WI38 (cell line): ENCODE measurements at regions not wholly inside any gene's neighbourhood (a gene's known extent, or its start where the extent isn't known, plus 50 kb on each side); places are given as distances from the start of the nearest gene placed in this dataset.

Source experiments
- H3K4me3 ChIP-seq: 2 replicates; pipeline ENCODE4 v1.5.1; 2011; ENCODE audit warnings: low read depth, mild to moderate bottlenecking, control low read depth, low read length
- CTCF ChIP-seq: IDR thresholded peaks from 2 replicates; pipeline ENCODE4 v1.5.1; 2012; ENCODE audit warnings: low read depth, mild to moderate bottlenecking, control low read depth, low read length

DNA sequence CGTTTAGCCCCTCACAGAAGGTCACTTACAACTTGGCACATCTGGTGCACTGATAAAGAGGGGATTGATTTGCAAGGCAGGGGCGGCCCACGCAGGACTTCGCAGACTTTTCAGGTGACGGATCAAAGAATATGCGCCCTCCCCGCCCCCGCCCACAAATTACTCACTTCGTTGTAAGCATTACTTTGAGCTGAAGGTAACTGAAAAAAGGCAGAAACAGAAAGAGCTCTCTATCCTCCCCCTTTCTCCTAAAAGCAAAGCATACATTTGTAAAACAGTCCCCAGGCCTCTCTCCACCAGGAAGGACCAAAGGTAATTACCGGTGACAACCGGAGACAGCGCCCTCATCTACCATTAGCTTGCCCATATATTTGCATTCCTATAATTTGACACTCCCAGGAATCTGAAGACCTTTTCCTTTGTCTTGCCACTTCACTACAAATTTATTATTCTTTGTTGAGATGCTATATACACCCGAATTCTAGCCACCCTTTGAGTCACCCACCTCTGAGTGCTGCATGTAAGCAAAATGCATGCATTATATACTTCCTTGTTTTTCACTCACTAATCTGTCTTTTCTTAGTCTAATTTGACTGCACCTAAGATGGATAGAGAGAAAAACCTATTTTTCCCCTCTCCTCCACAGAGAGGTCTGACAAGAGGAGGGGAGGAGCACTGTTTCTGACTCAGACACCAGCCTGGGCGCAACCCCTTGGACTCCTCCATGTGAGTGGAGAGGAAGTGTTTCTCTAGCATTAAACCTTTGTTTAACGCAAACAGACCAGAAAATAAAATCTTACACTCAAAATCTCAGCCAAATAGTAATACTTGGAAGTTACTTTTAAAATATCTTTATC, 74.7 kb upstream of the SPIN1 start:
- H3K4me3 ChIP-seq = no peak overlapping the region
- TF ChIP-seq CTCF = no peak

DNA sequence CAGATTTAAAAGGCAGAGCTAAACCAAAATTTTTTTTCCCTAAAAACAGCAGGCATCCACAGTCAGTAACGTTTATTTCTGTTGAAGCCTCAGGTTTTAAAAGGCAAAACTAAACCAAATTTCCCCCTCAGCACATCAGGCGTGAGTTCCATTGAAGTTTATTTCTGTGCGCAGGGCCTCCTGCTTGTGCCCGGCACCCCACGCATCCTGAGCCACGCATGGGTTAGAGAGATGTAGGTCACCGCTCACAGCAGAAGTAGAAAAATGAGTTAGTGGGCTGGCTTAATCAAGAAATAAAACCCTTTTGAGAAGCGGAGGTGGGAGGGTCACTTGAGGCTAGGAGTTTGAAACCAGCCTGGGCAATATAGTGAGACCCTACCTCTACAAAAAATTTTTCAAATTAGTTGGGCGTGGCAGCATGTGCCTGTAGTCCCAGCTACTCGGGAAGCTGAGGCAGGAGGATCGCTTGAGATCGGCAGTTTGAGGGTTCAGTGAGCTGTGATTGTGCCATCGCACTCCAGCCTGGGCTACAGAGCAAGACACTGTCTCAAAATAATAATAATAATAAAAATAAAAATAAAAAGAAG, 75.6 kb upstream of the SPIN1 start:
- no peak overlapping the region for H3K4me3 ChIP-seq
- TF ChIP-seq CTCF = no peak

DNA sequence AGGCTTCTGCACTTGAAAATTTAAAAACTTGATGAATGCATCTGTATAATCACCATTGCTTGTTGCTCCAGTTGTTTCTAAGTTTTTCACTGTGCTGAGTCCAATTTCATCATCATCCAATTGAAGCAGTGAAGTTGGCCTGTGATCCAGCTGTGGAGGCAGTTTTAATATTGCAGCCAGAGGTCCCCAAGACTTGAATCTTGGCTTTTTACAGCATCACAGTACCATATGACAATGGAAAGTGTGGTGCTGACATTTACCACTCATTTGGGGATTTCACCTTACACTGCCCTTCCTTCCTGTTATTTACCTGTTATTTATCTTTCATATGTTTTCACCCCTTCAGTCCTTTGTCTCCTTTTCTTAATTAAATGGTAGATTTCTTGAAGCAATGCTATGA, 76.2 kb upstream of the SPIN1 start:
- no peak overlapping the region for H3K4me3 ChIP-seq
- TF ChIP-seq CTCF = no peak

DNA sequence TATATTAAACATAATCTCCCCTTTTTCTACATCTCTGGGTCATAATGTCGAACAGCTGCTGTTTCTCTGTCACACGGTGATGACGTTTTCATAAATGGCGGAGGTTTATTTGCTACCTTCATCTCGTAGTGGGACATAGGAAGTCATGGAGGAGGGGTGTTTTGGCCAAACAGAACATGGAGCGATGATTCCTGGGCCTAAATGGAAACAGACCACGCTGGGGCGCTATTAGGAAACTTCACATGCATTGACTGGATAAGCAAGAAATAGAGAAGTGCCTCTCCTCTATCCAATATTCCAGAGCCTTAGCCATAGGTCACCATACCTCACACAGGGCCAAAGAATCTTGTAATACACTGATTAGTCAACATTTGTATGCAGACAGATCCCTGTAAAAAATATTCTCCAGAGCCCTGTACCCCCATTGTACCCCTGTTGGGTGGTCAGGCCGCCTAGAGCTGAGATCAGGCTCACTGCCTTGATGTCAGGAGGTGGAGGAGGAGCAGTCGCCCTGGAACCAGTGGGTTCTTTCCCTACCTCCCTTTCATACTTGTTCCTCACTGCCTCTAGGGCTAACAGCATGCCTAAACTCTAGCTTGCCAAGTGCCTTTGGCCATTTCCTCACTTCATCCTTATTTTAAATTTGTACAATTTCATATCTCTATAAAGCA, 77.8 kb upstream of the SPIN1 start:
- no peak overlapping the region for H3K4me3 ChIP-seq
- TF ChIP-seq CTCF = no peak

- TF ChIP-seq CTCF = no peak
- H3K4me3 ChIP-seq = no peak overlapping the region
Observed at GRCh38 chr9:88308831-88309560, 79.2 kb upstream of the SPIN1 start.

DNA sequence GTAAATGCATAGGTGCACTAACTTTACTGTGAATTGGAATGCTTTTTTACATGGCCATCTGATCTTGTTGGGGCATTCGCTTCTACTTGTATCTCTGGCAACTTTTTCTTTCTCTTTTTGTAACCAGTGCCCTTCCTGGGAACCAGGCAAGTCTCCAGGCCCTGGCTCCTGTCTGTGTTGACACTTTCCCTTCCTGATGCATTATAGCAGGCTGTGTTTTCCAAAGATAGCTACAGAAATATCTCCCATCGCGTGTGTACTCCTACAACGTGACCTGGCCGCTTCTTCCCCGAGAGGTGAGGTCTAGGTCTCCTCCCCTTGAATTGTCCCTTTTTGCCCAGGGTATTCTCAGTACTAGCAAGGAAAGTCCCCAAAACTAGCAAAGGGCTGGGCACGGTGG, 81.1 kb upstream of the SPIN1 start:
- H3K4me3 ChIP-seq = no peak overlapping the region
- no peak for TF ChIP-seq CTCF
